Spleen (tissue), 11 donors: ENCODE measurements at regions not wholly inside any gene's neighbourhood (a gene's known extent, or its start where the extent isn't known, plus 50 kb on each side); places are given as distances from the start of the nearest gene placed in this dataset.

Experiments
- DNase-seq: peaks from one replicate; pipeline ENCODE4 v3.0.0-alpha.2; 2020
- H3K27ac ChIP-seq, 8 donors: fragments of 200-600 bp; sonication (generic) in 7 of 8; 1 replicate in 4 of 8; 2 replicates in 4 of 8; pipeline versions ENCODE4 v1.5.0 to v1.8.0; 2016 to 2021; ENCODE audit warnings: inconsistent platforms in 4 of 8, mild to moderate bottlenecking in 4 of 8, moderate library complexity in 1 of 8
- H3K27me3 ChIP-seq, 7 donors: fragments of 200-600 bp; sonication (generic) in 6 of 7; replicated peaks in 1 of 7; 1 replicate in 4 of 7; 2 replicates in 3 of 7; pipeline versions ENCODE4 v1.5.0 to v1.8.0; 2016 to 2021; ENCODE audit warnings: inconsistent platforms in 3 of 7, mild to moderate bottlenecking in 1 of 7
- H3K36me3 ChIP-seq, 6 donors: fragments of 200-600 bp; sonication (generic) in 5 of 6; 1 replicate in 4 of 6; 2 replicates in 2 of 6; pipeline versions ENCODE4 v1.5.0 to v1.8.0; 2016 to 2021; ENCODE audit warnings: inconsistent platforms in 2 of 6
- H3K4me1 ChIP-seq, 6 donors: fragments of 200-600 bp; sonication (generic) in 5 of 6; 1 replicate in 3 of 6; 2 replicates in 3 of 6; pipeline versions ENCODE4 v1.5.0 to v1.8.0; 2016 to 2021; ENCODE audit warnings: inconsistent platforms in 3 of 6
- H3K4me3 ChIP-seq, 8 donors: fragments of 200-600 bp; sonication (generic) in 7 of 8; 1 replicate in 4 of 8; 2 replicates in 4 of 8; pipeline versions ENCODE4 v1.5.0 to v1.8.0; 2016 to 2021; ENCODE audit warnings: inconsistent platforms in 4 of 8, mild to moderate bottlenecking in 4 of 8, moderate library complexity in 2 of 8
- H3K9me3 ChIP-seq, 8 donors: fragments of 200-600 bp; sonication (generic) in 7 of 8; 1 replicate in 4 of 8; 2 replicates in 4 of 8; pipeline versions ENCODE4 v1.5.0 to v1.8.0; 2016 to 2021; ENCODE audit warnings: inconsistent platforms in 4 of 8
- CTCF ChIP-seq, 11 experiments: fragments of 200-600 bp in 7 of 11; fragments of 450-650 bp in 4 of 11; sonication (generic) in 4 of 11; IDR thresholded peaks in 8 of 11; conservative IDR thresholded peaks in 3 of 11; 1 replicate in 7 of 11; 2 replicates in 4 of 11; pipeline versions ENCODE4 v1.4.0 to v1.8.0; 2016 to 2021; ENCODE audit warnings: antibody characterized with exemption in 11 of 11, inconsistent platforms in 4 of 11, mild to moderate bottlenecking in 1 of 11
- POLR2A ChIP-seq, 3 donors: fragments of 450-650 bp; IDR thresholded peaks; one replicate each; pipeline ENCODE4 v1.5.1; 2017; ENCODE audit warnings: antibody characterized with exemption in 3 of 3, mild to moderate bottlenecking in 1 of 3
- POLR2AphosphoS5 ChIP-seq, 3 donors: sonication (generic); formaldehyde crosslinking; IDR thresholded peaks; one replicate each; pipeline ENCODE4 v1.5.1; 2017; ENCODE audit warnings: antibody characterized with exemption in 3 of 3
- WGBS, 5 donors: extraction: QIAGEN DNeasy Blood & Tissue Kit in 3 of 5; methylation state at CpG; one replicate each; pipeline versions ENCODE4 v1.1.5 to v1.1.7; 2013 to 2018; 5-methylcytosine and 5-hydroxymethylcytosine counted together
- intact Hi-C: fragments of 100-400 bp; cut with DNase I; formaldehyde crosslinking; loops from one replicate; pipeline ENCODE4 v1.15.0; 2023; ENCODE audit warnings: low total_unique reads
- donor health status: healthy with polysubstance abuse.
- donor health status: DM: no; HTN: no; CAD: no; lungs with moderate emphysema.
- donor health status: DM: no; HTN: no; CAD: no.
- donor health status: Bipolar disorder and iron deficiency.
- donor health status: healthy.
- donor health status: DM: no; HTN: no; CAD: no.
- donor health status: DM: yes; HTN: yes; CAD: no.

- intact Hi-C loops: no loop called here
- DNase-seq: no peak
- 59 to 69% (median 61%) methylated on average over 4 of the region's 4 CpGs for WGBS, 5 donors
Observed at GRCh38 chr11:80898910-80899309, 1458.1 kb upstream of the TENM4 start.

GRCh38 chr11:80886684-80887083, 1445.9 kb upstream of the TENM4 start:
- no peak overlapping the region for H3K27ac ChIP-seq
- no peaks in the 10 kb centered on the region for H3K4me1 ChIP-seq
- intact Hi-C loops: no loop called here
- no peaks in the 10 kb centered on the region for H3K36me3 ChIP-seq
- no peaks in the 10 kb centered on the region for H3K27me3 ChIP-seq
- DNase-seq: no peak
- H3K4me3 ChIP-seq: no peak overlapping the region
- TF ChIP-seq POLR2A (IDR thresholded peaks at IDR 0.05) (no peak), POLR2AphosphoS5 (IDR thresholded peaks at IDR 0.05) (no peak), CTCF (IDR thresholded peaks at IDR 0.05 in 8 of 11, conservative IDR thresholded peaks at IDR 0.05 in 3 of 11) (no peak)
- H3K9me3 ChIP-seq: no peaks in the 10 kb centered on the region

More at GRCh38 chr11:80898910-80899309, 1458.1 kb upstream of the TENM4 start:
- Histone ChIP-seq H3K27me3 (no peaks in the 10 kb centered on the region), H3K4me3 (no peak overlapping the region), H3K27ac (no peak overlapping the region), H3K9me3 (peaks cover 0 to 13% (median 0%) of the 10 kb centered on the region in 8 donors), H3K4me1 (no peaks in the 10 kb centered on the region), H3K36me3 (no peaks in the 10 kb centered on the region)
- TF ChIP-seq POLR2A (IDR thresholded peaks at IDR 0.05) (no peak), POLR2AphosphoS5 (IDR thresholded peaks at IDR 0.05) (no peak), CTCF (IDR thresholded peaks at IDR 0.05 in 8 of 11, conservative IDR thresholded peaks at IDR 0.05 in 3 of 11) (no peak)

GRCh38 chr11:80873310-80873999, 1432.6 kb upstream of the TENM4 start:
- peaks cover 0 to 4% (median 0%) of the 10 kb centered on the region in 8 donors for H3K9me3 ChIP-seq
- TF ChIP-seq CTCF (IDR thresholded peaks at IDR 0.05 in 8 of 11, conservative IDR thresholded peaks at IDR 0.05 in 3 of 11): no peak
- TF ChIP-seq POLR2AphosphoS5 (IDR thresholded peaks at IDR 0.05): no peak
- no peak for TF ChIP-seq POLR2A (IDR thresholded peaks at IDR 0.05)
- H3K4me1 ChIP-seq: no peaks in the 10 kb centered on the region
- intact Hi-C loops: loop anchor here (10.0 kb wide), 1 partner anchor 61 kb away; no protein-coding TSS in a partner anchor
- H3K36me3 ChIP-seq: no peaks in the 10 kb centered on the region
- DNase-seq: no peak
- no peaks in the 10 kb centered on the region for H3K27me3 ChIP-seq
- no peak overlapping the region for H3K4me3 ChIP-seq
- 66 to 86% (median 75%) methylated on average over 6 of the region's 6 CpGs for WGBS, 5 donors
- no peak overlapping the region for H3K27ac ChIP-seq

GRCh38 chr11:80872116-80872728, 1431.4 kb upstream of the TENM4 start:
- DNase-seq: no peak
- Histone ChIP-seq H3K27me3 (no peaks in the 10 kb centered on the region), H3K4me3 (no peak overlapping the region), H3K36me3 (no peaks in the 10 kb centered on the region), H3K9me3 (peaks cover 0 to 4% (median 0%) of the 10 kb centered on the region in 8 donors), H3K27ac (no peak overlapping the region), H3K4me1 (no peaks in the 10 kb centered on the region)
- intact Hi-C loops: loop anchor here (10.0 kb wide), 1 partner anchor 63 kb away; no protein-coding TSS in a partner anchor
- TF ChIP-seq POLR2A (IDR thresholded peaks at IDR 0.05): no peak
- no peak for TF ChIP-seq CTCF (IDR thresholded peaks at IDR 0.05 in 8 of 11, conservative IDR thresholded peaks at IDR 0.05 in 3 of 11)
- TF ChIP-seq POLR2AphosphoS5 (IDR thresholded peaks at IDR 0.05): no peak
